LNCAP (cell line): ENCODE measurements at regions not wholly inside any gene's neighbourhood (a gene's known extent, or its start where the extent isn't known, plus 50 kb on each side); places are given as distances from the start of the nearest gene placed in this dataset.

Experiments
- CTCF ChIP-seq: fragments of 450-650 bp; IDR thresholded peaks from 2 replicates; pipeline ENCODE4 v1.5.1; 2017; ENCODE audit warnings: mild to moderate bottlenecking

GRCh38 chr4:22597471-22597870 lies 81.6 kb upstream of the ADGRA3 start:
- TF ChIP-seq CTCF: no peak

DNA sequence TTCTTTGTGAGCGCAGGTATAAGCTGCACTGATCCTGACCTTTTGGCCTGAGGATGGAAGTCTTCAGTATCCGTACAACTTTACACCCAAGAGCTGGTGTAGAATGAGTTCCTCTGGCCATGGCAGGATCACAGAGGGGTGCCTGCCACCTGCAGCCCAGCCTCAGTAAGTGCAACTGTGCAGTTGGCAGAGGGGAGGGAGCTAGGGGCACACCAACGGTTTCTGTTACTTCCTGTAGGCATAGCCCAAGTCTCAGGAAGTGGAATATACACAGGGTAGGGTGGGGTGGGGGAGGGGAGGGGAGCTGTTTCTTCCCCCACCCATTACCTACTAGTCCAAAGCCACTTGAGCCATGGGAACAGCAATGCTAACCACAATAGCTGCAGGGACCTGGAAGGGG lies 85.4 kb upstream of the GBA3 start:
- peak; percentile 64 for TF ChIP-seq CTCF

DNA sequence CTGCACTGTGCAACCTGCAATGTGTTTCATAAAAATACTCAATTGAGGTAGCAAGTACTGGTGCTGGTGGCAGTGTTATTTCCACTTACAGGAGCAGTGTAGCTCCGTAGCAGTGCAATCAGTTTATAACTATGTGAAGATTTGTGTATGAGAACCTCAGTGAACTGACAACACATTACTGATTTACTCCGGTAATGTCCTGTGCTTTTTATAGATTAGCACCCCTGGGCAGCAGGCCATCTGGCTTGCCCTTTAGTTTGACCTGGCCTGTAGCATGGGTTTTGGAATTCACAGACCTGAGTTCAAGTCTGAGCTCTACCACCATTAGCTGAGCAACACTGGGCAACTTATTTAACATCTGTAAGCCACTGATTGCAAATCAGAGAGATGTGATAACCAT lies 78.6 kb upstream of the GBA3 start:
- TF ChIP-seq CTCF: no peak

DNA sequence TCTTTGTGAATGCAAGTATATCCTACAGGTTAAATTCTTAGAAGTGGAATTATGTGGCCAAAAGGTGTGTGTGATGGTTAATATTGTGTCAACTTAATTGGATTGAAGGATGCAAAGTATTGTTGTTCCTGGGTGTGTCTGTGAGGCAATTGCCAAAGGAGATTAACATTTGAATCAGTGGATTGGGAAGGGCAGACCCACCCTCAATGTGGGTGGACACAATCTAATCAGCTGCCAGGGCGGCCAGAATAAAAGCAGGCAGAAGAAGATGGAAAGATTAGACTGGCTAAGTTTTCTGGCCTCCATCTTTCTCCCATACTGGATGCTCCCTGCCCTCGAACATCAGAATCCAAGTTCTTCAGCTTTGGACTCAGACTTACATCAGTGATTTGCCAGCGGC lies 76.2 kb upstream of the GBA3 start:
- no peak for TF ChIP-seq CTCF

DNA sequence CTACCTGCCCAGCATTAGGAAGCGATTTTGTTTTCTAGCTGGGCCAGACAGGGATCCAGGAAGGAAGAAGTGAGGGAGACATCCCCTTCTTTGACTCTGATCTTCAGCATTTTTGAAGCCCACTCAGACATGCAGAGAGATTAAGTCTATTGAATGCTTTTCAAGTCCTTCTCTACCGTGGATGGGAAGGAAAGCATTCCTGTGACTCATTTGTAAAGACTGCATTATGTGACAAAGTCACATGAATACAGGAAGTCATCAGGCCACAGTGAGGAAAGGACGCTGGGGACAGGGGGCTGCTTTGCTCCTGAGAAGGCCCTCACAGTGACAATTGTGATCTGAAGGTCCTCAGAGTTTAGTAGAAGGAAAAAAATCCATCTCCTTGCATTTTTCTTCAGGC lies 67.4 kb upstream of the GBA3 start:
- no peak for TF ChIP-seq CTCF

GRCh38 chr4:22634541-22635181 lies 58.1 kb upstream of the GBA3 start:
- no peak for TF ChIP-seq CTCF

DNA sequence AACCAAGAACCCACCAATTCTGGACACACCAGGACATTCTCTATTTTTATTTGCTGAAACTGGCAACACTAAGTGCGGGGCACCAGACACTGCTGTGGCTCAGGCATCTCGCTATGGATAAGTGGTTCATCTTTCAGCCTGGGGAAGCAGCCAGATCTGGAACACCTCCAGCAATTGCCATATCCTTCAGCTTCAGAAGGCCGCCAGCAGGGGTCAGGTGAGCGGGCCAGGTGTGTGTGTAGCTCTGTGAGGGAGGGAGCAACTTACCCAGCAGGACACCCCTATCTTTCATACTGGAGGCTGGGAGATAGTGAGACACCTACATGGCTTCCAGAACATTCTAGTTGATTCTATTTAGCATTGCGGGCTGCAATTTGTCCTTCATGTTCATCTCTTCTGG lies 57.0 kb upstream of the GBA3 start:
- TF ChIP-seq CTCF: no peak

GRCh38 chr4:22637306-22637705 lies 55.4 kb upstream of the GBA3 start:
- no peak for TF ChIP-seq CTCF
